NCI-H1105 (cell line): ENCODE measurements at regions not wholly inside any gene's neighbourhood (a gene's known extent, or its start where the extent isn't known, plus 50 kb on each side); places are given as distances from the start of the nearest gene placed in this dataset.
"Not testable (repeated sequence)": the region's sequence is repeated elsewhere in the genome, so short reads cannot be mapped to it uniquely, and the experiment has no call there.

ENCODE experiments used
- DNase-seq: peaks from one replicate; lab custom pipeline; 2025; lab: John Stamatoyannopoulos, UW

DNA sequence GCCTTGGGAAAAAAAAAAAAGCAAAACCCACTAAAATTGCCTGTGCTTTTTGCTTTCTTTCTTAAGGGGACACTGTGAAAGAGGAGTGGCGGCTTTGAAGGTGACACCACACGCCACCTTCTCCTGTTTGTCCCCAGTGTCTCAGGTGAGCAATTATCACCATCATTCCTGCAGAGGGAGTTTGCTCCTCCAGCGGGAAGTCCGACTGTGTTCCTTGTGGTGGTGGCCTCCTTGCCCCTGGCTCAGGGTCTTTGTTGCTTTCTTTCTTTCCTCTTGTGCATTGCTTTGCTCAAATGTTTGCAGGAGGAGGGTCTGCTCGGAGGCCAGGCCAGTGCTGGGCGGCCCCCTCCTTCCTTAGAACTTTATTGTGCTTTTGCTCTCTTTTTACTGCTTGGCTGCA lies 164.3 kb upstream of the CXCR4 start:
- no peak for DNase-seq

- no peak for DNase-seq
These were observed 163.5 kb upstream of the CXCR4 start for GRCh38 chr2:136281281-136282114.

- DNase-seq = not testable (repeated sequence)
These were observed 148.4 kb upstream of the CXCR4 start for GRCh38 chr2:136266346-136266745.

- no peak for DNase-seq
These were observed 141.6 kb upstream of the CXCR4 start for GRCh38 chr2:136259551-136259950.

DNA sequence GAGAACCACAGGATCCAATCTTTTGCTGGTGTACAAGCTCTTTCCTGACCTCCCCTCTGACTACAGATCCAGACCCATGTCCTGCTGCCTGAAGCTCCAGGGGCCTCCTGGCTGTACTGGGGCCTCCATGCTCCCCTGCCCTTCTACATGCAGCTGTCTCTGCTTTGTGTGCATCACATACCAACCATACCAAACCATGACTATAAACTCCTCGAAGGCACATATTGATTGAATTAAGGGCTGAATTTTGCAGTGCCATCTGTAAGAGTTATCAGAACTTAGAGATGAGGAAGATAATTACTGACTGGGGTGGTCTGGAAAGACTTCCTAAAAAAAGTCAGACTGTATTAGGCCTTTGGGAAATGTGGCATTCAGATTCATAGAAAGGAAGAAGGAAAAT lies 139.9 kb upstream of the CXCR4 start:
- no peak for DNase-seq

GRCh38 chr2:136255648-136256461 lies 137.9 kb upstream of the CXCR4 start:
- no peak for DNase-seq

GRCh38 chr2:136255127-136255526 lies 137.2 kb upstream of the CXCR4 start:
- DNase-seq = no peak

DNA sequence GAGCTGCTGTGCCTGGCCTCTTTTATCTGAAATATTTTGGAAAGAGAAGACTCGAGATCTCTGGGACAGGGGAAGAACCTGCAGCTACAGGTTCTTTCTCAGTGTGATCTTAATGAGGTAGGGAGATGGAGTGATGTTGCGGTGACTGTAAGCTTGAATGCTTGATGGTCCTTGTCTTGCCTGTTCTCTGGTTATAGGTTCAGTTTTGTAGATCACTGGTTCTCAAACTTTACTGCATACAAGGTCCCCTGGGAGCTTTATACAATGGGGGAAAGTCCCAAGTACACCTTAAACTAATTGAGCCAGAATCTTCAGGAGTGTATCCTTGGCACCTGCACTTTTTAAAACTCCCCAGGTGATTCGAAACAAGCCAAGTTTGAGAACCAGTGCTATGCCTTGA lies 136.7 kb upstream of the CXCR4 start:
- DNase-seq = no peak

- DNase-seq = no peak
These were observed 135.5 kb upstream of the CXCR4 start for GRCh38 chr2:136253288-136254004.

GRCh38 chr2:136251885-136252585 lies 134.1 kb upstream of the CXCR4 start:
- no peak for DNase-seq

- no peak for DNase-seq
These were observed 133.4 kb upstream of the CXCR4 start for GRCh38 chr2:136251197-136251884.

- DNase-seq = no peak
These were observed 132.2 kb upstream of the CXCR4 start for GRCh38 chr2:136250131-136250530.

GRCh38 chr2:136248907-136249306 lies 131.0 kb upstream of the CXCR4 start:
- DNase-seq = no peak

DNA sequence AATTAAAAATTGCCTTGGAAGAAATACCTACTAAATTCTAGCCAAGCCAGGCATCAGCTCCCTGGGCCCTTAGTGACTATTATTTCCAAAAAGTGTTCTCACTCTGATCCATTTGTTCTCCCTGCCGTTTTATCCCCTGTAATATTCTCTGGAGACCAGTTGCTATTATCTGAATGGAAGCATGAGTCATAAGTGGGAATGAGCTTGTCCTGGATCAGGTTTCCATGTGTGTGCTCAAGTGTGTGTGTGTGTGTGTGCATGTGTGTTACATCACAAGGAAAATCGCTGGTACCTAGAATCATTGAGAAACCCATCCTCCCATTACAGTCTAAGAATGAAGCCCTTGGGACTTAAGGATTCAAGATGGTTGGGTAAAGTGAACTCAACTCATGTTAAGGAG lies 130.3 kb upstream of the CXCR4 start:
- DNase-seq = no peak

DNA sequence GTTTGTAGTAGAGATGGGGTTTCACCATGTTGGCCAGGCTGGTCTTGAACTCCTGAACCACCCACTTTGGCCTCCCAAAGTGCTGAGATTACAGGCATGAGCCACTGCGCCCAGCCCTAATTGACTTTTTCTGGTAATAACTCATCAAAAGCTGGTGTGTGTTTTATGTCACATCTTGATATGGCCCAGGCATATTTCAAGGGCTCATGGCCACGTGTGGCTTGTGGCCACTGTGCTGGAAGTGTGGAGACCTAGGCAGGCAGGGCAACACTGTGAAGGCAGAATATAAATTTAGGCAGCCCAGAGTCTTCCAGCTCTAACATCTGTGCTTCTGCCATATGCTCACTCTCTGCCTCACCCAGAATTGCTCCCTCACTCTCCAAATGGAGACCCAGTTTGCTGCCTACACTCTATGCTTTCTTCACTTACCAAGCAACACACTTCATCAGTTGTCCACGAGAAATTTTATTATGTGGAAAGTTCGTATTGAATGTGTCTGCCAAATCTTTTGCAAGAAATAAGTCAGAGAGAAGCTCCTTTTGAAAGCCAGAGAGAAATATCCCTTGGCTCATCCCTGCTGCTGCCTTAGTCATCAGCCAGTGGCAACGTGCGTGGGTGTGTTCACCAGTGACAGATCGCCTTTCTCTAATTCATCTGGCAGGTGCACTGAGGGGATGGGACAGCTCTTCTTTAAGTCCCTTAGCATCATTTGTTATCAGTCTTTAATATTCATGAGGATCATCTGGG lies 129.4 kb upstream of the CXCR4 start:
- no peak for DNase-seq

DNA sequence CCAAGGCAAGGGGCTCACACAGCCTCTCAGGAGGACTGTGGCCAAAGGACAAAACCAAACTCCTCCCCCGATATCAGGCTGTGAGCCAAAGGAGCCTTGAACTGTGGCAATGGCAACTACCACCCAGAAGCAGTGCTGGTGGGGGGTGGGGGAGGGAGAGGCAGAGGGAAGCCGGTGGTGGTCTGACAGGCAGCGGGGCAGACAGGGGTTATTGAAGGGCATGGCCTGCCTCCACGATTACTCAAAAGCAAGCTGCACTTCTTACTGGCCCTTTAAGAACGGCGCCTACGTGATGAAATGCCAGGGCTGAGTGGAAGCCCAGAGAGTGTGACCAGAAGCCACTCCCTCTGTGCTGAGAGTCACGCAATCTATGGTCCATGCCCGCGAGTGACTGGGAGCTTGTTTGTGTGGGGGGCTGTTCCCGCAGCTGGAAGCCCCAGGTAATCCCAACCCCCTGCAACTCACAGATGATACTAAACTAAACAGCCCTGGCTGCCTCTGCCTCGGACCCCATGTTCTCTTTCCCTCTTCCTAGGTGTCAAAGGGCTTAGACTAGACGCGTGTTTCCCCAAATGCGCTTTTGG lies 128.2 kb upstream of the CXCR4 start:
- DNase-seq = no peak

DNA sequence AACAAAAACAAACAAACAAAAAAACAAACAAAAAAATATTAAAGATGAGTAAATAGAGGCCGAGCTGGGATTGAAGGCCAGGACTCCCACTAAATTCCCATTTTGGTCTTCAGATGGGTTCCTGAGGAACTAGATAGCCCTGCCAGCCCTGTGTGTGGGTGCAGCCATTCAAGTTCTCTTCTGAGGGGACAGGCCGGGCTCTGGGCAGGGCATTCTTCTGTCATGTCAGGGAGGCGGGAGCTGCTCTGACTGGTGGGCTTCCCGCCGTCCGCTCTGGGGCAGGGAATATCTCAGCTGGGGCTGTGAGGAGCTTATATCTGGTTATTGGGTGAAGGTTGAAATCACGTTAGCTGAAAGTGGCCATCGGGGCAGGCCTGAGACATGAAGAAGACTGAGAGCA lies 127.3 kb upstream of the CXCR4 start:
- no peak for DNase-seq

DNA sequence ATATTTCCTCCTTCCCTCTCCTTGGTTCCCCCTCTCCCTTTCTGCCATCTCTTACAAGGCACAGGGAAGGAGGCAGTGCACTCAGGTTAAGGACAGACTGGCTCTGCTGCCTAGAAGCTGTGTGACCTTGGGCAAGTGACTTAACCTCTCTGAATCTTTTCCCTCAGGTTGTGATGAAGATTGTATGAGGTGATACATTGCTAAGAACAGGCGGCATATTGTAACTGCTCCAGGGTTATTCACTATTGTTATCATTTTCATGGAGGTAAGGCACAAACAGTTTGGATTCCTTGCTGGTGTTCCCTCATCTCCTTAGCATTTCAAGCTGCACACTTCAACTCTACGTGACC lies 126.6 kb upstream of the CXCR4 start:
- no peak for DNase-seq

DNA sequence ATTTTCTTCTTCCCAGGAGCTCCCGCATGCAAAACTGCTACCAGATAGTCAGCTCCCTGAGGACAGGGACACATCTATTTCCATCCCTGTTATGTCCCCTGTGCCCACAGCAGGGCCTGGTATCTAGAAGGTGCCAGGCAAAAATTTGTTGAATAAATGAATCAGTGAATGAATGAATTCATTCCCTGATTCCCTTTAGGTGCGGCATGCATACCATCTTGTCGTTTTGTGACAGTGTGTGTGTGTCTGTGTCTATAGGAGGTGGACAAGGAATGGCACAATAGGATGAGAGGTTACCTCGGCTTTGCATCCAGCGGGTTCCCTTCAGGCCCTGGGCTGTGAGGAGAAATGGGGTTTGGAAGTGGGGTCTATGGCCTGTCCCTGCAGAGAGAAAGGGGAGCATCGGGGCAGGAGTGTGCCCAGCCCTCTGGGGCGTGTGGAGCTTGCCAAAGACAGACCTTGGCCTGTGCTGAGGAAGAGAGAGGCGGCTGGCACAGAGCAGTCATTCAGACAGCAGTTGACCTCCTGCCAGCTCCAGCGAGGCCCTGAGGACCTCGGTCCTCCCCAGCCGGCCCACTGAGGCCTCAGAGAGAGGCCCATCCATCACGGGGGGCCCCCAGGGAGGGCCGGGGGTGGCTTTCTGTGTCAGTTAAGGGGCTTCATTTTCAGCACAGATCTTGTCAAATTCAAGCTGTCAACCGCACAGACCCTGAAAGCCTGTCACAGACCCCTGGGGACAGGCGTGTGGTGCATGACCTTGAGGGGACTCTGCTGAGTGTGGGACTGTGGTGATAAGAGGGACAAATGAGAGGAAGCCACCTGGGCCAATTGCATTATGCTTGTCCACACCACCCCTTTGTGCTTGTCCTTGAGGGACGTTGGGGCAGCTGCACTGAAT lies 125.9 kb upstream of the CXCR4 start:
- no peak for DNase-seq
